NCI-H1436 treated with DMSO at 0.1 percent for 48 hours (cell line): ENCODE measurements at regions not wholly inside any gene's neighbourhood (a gene's known extent, or its start where the extent isn't known, plus 50 kb on each side); places are given as distances from the start of the nearest gene placed in this dataset.

ENCODE experiments used
- DNase-seq: peaks from one replicate; lab custom pipeline; 2025; lab: John Stamatoyannopoulos, UW

DNA sequence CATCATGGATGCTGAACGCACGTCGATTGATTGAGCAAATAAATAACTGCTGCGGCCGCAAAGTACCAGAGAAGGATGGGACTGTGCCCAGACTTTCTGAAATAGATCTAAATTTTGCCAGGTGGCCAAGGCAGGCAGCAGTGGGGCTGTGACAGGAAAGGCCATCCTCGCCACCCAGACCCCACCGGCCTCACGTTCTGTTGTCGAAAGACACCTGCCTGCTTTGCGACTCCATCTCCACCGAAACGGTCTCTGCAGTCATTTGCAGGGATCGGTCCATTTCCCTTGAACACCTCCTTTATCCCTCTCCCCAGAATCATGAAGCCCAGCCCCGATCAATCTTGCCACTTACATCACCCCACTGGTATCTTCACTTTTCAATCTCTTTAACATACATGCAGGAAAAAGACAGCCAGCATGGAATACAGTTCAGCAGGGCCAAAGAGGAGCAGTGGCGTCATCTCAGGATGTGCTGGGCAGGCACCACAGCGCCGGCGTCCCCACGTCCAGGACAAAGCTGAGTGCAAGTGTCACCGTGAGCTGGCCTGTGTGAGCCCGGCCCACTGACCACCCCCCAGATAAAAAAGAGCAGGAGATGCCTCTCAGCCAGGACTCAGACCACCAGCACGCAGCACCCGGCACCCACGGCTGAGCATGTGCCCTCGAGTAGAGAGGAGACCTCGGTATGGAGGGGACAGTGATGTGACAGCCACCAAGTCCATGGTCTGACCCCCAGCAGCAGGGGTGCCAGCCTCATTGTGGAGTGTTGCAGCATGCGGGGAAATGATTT, 610.3 kb downstream of the TBC1D22A start:
- no peak for DNase-seq

DNA sequence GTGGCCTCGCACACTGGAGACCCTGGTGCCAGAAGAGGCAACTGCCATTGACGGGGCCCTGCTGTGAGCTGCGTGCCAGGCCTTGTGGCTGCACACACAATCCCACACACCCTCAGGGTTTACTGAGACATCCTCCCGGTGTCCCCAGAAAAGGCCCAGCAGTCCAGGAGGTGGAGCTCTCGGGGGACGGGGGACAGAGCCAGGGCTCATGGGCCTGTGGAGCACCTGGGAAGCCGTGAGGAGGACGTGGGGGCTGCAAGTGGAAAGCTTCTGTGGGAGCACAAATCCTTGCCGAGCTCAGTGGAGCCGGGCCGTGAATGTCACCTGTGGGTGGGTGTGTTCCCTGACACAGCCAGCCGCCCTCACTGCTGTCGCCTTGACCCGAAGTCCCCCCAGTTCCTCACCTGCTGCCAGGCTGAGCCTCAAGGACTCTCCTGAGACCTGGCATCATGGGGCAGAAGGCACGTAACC, 609.7 kb downstream of the TBC1D22A start:
- DNase-seq: no peak

DNA sequence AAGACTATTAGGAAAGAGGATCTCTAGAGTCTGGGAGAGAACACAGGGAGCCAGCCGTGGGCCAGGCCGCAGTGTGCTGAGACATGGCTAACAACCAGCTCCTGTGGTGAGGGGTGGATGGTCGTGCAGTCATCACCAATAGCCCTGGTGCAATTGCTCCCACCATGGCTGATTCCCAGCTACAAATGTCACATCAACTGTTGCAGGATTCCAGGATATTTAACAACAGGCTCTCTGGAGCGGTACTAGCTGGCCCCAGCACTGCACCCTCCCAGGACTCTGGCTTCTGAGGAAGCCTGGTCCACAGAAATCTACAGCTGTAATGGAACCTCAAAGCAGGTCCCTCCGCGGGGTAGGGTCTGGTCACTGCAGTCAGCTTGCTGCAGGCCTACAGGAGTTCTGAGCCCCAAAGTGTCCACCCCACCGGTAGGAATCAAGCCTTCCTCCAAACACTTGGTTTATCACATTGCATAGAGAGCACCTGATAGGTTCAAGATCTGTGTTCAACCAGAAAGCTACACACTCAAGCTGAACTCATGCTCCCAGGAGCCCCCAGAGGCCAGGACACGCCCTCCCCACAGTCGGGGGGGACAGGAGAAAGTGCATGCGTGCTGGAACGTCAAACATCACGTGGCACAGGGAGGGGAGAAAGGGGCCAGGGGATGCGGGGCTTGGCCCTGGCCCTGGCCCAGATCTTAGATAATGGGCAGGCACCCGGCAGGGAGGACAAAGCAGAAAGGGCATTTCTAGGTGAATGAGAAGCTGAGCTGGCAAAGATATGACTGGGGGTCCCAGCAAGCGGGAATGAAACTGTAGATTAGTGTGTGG, 609.0 kb downstream of the TBC1D22A start:
- no peak for DNase-seq

DNA sequence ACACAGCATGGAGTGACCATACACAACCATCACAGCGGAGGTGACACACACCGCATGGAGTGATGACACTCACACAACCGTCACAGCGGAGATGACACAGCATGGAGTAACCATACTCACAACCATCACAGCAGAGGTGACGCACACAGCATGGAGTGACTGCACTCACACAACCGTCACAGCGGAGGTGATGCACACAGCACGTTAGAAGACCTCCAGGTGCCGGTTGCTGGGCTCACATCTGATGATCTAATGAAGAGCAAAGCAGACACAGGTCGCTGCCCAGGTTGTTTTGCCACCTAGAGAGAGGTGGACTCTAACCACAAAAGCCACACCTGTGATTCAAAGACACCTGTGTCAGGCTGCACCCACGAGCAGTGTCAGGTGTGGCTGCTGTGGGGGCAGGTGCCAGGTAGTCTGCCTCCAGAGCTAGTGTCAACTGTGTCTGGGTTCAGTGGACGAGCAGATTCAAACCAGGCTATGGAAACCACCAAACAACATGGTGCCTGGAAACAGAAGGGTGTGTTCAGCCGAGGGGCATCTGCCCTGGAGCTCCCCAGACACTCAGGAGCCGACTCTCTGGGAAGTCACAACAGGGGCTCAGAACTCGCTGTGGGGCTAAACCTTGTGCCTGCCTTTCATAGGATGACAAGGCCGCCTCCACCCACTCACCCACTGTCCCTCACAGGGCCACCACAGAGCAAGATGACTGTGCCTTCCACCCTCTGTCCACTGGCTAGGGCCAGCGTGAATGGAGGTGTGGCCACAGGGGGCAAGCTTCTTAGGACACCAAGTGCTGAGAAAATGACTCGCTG, 608.2 kb downstream of the TBC1D22A start:
- DNase-seq: no peak

DNA sequence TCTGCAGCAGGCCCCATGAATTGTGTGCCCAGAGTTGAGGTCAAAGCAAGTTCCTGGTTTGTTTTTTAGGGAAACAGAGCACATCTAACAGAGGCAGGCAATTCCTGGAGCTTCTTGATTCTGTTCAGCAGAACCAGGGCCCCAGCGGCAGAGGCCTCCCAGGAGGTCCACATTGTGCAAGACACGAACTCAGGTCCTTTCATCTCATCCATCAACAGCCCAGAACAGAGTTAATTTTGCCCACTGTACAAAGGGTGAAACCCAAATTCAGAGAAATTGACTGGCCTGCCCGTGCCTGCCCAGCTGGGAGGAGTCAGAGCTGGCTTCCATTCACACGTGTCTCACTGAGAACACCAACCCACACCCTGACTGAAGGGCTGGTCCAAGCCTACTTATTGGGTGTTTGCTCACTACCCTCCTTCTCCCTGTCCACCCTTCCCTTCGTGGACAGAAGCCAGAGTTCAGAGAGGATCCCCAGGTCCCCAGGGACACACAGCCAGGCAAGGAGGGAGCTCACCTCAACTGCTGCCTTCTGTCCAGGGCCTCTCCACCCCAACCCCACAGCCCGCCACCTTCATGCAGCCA, 607.1 kb downstream of the TBC1D22A start:
- no peak for DNase-seq

DNA sequence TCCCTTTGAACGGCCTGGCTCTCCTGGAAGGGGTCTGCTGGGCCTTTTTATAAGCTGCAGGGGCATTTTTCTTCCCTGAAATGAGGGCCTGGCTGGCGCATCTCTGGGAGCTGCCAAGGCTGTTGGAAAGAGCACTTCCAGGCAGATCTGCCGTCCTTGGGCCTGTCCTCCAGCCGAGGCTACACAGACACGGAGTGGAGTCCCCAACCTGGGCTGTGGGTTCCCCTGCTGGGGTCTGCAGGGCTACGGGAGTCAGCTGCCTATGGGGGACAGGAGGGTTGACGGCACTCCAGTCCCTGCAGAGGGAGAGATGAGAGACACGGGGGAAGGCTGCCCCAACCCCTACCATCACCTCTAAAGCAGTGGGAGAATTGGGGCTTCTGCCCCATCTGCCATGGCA, 606.6 kb downstream of the TBC1D22A start:
- no peak for DNase-seq

DNA sequence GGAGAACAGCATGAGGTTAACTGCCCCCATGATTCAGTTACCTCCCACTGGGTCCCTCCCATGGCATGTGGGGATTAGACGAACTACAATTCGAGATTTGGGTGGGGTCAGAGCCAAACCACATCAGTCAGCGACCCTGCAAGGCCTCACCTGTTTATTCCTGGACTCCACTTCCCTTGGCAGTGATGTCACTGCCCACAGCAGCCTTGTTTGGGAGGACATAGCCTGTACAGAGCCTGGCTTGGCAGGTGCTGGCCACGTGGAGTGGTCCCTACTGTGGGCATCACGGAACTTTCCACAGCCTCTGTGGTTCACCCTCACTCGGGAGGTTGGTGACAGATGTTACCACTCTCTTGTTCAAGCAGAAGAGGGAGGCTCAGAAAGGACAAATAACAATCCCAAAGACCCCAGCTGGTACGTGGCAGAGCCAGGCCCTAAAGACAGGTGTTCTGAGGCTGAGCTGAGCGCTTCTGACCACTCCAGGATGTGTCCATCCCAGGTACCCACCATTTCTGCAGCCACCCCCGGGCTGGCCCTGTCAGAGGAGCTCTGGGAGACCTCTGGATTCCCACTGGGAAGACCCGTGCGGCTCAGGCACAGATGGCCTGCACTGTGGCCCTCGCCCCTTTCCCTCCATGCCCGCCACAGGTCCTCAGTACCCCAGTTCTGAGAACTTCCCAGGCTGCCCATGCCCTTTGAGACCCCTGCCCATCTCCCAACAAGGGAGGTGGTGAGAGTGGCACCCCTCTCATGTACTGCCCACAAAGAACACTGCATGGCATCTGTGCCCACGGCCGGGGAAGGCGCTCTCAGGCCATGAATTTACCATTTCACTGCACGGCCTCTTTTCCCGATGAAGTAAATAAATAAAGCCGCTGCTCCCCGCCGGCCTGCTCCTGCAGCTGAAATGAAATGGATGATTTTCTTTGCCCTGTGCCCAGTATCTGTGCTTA, 605.8 kb downstream of the TBC1D22A start:
- no peak for DNase-seq

DNA sequence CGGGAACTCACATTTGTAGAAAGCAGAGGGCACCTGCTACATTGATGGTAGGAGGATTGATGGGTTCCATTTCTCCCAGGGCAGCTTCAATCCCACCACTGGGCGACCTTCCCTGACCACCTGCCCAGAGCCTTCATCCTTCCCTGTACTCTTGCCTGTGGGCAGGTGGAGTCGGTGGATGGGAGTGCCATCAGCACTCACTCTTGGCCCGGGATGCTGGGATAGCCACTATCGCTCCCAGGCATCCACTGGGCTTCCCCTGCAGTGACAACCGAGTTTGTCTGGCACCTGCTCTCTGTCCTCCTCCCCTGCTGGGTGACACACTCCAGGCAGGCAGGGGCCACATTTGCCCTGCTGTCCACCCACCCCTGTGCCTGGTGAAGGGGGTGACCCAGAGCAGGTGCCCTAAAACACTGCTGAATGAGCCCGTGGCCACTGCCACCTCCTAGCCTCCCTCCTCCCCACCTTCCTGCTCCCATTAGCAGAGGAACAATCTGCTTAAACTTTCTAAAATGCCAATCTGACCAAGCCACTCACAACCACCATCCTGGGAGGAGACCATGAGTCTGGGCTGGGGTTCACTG, 604.7 kb downstream of the TBC1D22A start:
- no peak for DNase-seq

DNA sequence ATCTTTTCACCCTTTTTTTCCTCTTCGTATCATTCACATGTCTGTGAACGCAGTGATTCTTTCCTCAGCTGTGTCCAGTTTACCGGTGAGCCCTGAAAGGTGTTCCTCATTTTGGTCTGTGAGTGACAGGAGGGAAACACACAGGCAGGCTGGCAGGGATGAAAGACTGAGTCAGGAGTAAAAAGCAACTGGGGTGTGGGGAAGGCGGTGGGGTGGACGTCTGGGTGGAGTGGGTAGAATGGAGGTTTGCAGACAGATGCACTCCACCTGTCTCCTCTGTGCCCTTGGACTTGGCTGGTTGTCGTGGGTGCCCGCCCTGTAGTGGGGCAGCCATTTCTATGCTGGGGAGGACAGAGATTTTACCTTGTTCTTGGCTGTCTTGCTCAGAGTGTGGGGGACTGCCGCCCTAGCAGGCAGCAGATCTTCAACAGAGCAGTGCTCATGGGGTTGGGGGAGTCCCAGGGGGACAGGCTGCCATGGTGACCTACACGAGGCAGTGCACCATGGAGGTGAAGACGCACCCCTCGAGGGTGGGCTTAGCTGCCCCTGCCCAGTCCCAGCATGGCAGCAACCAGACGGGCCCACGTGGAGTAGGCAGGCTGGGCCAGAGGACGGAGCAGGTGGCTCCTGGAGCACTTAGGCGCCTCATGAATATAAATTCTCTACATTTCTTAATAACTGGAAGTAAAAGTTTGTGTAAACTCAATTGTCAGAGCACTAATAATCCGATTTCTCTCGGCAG, 603.7 kb downstream of the TBC1D22A start:
- no peak for DNase-seq

DNA sequence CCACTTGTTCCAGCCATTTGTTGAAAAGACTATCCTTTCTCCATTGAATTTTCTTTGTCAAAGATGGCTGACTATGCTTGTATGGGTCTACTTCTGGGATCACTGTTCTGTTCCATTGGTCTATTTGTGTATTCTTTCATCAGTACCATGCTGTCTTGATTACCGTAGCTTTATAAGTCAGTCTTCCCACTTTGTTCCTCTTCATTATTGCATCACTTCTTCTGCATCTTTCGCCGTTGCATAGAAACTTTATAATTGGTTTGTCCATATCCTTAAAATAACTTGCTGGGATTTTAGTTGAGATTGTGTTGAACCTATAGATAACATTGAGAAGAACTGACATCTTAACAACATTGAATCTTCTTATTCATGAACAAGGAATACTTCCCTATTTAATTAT, 598.8 kb downstream of the TBC1D22A start:
- no peak for DNase-seq

DNA sequence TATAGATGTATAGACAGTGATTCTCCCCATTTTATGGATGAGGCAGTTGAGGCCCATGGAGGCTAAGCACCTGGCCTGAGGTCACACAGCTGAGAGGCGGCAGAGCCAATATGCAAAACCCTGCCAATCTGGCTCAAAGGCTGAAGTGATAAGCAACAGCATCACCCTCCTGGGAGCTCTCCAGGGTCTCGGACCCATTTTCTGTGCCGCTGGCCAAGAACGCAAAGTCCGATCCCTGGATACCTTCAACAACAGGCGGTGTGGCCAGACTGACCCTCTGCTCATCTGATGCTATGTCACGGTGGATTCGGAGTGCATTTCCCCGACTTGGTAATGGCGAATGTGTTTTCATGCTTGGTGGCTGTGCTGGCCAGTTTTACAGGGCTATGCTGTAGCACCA, 595.0 kb downstream of the TBC1D22A start:
- DNase-seq: no peak

DNA sequence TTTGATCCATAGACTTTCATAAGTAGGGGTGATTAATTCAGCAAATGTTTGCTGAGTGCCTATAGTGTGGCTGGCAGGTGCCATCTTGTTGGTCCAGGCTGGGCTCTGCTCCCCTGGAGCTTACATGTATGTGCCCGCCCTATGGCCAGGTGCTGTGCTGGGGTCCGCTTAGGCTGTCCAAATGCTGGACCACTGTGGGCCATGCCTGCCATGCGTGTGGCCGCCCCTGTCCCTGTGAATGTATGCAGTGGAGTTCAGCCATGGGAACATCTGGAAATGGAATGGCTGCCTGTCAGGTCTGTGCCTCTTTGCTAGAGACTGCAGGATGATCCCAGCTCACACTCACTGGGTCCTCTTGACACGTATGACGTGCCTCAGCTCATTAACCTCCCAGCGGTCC, 594.6 kb downstream of the TBC1D22A start:
- DNase-seq: no peak

DNA sequence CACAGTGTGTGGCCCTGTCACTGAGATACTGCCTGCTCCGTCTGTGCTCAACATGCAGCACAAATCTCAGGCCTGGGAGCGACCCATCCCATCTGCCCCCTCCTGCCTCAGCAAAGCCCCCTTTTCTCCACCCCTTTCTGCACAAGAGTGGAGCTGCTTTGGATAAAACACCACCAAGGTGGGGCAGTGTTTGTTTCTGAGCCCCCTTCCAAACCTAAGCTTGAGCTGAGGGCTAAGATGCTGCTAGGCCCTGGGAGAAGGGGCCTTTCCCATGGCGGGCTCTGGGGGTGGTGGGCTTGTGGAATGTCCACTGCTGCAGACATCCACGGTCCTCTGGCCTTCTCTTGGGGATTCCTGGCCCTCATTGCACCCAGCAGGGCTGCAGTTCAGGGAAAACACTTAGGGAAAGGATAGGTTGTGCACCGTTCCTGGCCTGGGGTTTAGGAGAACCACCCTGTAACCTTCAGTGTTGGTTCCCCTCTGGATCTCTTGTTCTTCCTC, 594.1 kb downstream of the TBC1D22A start:
- DNase-seq: no peak

DNA sequence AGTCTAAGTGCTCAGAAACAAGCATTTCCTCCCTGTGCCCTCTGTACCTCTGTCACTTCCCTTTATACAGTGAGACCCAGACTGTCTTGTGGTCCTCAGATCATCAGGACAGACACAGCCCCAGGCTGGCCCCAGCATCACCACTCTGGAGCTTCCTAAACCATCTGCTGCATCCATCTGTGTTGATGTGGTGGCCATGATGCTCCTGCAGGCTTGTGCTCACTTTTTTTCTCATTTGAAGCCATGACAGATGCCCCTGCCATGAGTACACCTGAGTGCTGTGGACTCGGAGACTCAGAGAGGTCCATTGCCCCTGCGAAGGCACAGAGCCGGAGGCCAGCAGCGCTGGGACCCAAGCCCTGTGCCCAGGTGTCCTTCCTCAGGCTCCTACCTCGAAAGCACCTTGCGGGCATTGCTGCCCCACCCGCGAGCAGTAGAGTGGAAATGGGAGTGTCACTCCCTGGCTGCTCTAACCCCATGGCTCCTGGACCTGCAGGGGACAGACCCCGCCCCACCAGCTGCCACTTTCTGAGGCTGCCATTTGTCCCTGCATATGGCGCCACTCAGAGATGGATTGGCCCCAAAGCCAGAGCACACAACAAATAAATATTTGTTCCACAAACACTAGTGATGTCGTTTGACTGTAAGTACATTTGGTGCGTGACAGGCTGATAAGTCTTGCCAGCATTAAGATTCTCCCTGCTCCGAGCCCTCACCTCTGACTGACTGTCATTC, 593.5 kb downstream of the TBC1D22A start:
- DNase-seq: no peak

DNA sequence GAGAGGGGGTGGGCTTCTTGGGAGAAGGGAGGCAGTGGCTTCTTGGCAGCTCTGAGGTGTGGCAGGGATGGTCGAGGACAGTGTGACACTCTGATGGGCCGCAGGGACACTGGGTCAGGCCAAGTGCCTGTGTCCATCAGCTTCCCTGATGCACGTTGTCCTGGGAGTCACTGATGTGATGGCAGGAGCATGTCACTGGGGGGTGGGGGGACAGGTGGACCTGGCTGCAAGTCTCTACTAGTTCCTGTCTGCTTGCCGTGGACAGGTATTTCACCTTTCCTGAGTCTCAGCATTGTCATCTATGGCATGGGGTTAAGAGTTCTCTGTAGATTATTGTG, 592.9 kb downstream of the TBC1D22A start:
- no peak for DNase-seq

DNA sequence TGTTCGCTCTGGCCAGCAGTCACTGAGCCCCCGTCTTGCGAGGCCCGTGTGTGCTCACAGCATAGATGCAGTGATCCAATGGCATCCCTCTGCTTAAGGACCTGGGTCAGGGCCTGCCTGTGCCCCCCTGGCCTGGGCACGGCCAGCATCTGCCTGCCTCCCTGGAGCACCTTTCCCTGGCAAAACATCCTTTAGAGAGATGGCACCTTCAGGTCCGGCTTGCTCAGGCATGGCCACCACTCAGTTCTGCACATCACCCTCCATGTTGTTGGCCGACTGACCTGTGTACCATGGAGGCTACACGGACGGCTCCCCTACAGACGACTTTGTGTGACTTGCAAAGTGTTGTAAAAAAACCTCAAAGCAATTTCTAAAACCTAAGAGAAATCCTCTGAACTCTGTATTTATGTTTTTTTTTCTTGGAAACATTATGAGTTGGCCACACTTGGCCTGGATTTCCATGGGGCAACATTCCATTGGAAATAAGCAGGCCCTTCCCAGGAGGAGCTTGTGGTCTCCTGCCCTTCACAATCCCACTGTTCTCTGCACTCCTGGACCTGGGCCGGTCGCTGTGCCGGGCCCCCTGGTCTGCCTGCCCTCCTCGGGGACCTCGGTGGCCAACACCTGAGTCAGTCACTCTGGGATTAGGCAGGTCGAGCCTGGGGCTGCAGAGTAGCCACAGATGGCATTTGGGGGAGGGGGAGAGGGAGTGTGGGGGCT, 592.4 kb downstream of the TBC1D22A start:
- DNase-seq: no peak

DNA sequence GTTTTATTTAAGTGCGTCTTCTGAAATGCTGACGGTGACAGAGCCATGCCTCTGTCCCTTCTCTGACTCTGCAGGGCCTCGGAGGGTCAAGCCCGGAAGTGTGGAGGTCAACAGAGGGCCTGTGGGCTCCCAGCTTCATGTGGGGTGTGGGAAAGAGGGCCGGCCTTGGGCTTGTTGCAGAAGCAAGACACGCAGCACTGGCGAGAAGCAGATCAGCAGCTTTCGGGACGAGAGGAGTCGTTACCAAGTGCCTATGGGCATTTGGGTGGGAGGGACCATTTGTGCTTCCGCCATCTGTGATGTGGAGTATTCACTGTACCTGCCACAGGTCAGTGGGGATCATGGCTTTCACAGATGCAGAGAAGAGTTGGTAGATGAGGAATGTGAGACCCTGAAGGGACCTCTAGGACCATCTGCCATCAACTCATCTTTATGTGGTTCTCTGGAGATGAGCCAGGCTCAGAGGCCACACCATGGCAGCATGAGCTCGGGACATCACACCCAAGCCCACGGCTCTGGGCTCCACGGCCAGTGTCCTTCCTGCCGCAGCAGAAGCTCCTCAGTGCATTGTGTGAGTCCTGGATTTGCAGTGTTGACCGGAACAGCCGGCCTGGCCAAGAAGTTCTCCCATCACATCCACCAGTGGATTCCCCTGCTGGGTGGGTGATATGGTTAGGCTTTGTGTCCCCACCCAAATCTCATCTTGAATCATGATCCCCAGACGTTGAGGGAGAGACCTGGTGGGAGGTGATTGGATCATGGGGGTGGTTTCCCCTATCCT, 590.7 kb downstream of the TBC1D22A start:
- no peak for DNase-seq
